ENCODE measurements at regions not wholly inside any gene's neighbourhood (a gene's known extent, or its start where the extent isn't known, plus 50 kb on each side); places are given as distances from the start of the nearest gene placed in this dataset.
A peak's percentile ranks its signal among the peaks of the same experiment; 100 is the strongest.
"Not testable (repeated sequence)": the region's sequence is repeated elsewhere in the genome, so short reads cannot be mapped to it uniquely, and the experiment has no call there.

GRCh38 chr5:85657328-85657727, 960.4 kb upstream of the COX7C start:
- H4K20me1 ChIP-seq (replicated peaks in 1 of 2; ENCODE audit: control insufficient read depth in 1 of 2, insufficient read depth in 2 of 2, low read length in 2 of 2); H2AFZ ChIP-seq (ENCODE audit: low read length); H3K23me2 ChIP-seq (ENCODE audit: low read depth, low read length); H2BK20ac ChIP-seq (ENCODE audit: low read length); H3K18ac ChIP-seq (ENCODE audit: extremely low read depth, low read length); H3K79me1 ChIP-seq (ENCODE audit: low read depth, low read length); H3K9ac ChIP-seq (replicated peaks in 1 of 4; ENCODE audit: extremely low read depth in 1 of 4, low read depth in 3 of 4, low read length in 3 of 4); H2BK12ac ChIP-seq (ENCODE audit: low read depth, low read length); H2BK15ac ChIP-seq (ENCODE audit: low read length); H2BK5ac ChIP-seq (ENCODE audit: low read depth, low read length); POLR2A ChIA-PET (ENCODE audit: partially characterized antibody); H2BK120ac ChIP-seq (replicated peaks; ENCODE audit: low read depth, low read length); DNase-seq (ENCODE audit: low read depth in 1 of 2, low spot score in 2 of 2); H3K4me3 ChIP-seq (ENCODE audit: extremely low read depth in 1 of 4, insufficient read depth in 2 of 4, low read depth in 3 of 4, low read length in 4 of 4); H3K27me3 ChIP-seq (replicated peaks in 1 of 4; ENCODE audit: control insufficient read depth in 3 of 4, extremely low read depth in 1 of 4, insufficient read depth in 3 of 4, low read length in 3 of 4); H3K79me2 ChIP-seq (ENCODE audit: control insufficient read depth in 1 of 2, insufficient read depth in 2 of 2, low read length in 2 of 2); H3K4ac ChIP-seq (replicated peaks; ENCODE audit: insufficient read length, low read depth, low read length); H3K23ac ChIP-seq (ENCODE audit: insufficient read length); H2AK5ac ChIP-seq (ENCODE audit: low read depth, low read length); H3K4me2 ChIP-seq (ENCODE audit: insufficient read depth in 1 of 2, low read depth in 2 of 2, low read length in 2 of 2); H3K36me3 ChIP-seq (ENCODE audit: control insufficient read depth in 2 of 4, insufficient read depth in 4 of 4, low read length in 3 of 4); H3K56ac ChIP-seq (replicated peaks; ENCODE audit: insufficient read length, low read depth, low read length); FAIRE-seq; H4K5ac ChIP-seq (ENCODE audit: insufficient read length, low read depth, low read length); H4K91ac ChIP-seq (replicated peaks; ENCODE audit: insufficient read length, low read length); CTCF ChIA-PET (ENCODE audit: partially characterized antibody); H3K9me3 ChIP-seq (ENCODE audit: insufficient read depth in 2 of 2, low read depth in 1 of 2, low read length in 1 of 2); H3K4me1 ChIP-seq (replicated peaks in 1 of 4; ENCODE audit: control insufficient read depth in 3 of 4, insufficient read depth in 4 of 4, low read length in 3 of 4); H3K14ac ChIP-seq (ENCODE audit: insufficient read length); H3K27ac ChIP-seq (ENCODE audit: low read depth, low read length); H4K8ac ChIP-seq (ENCODE audit: extremely low read depth, insufficient read depth, low read length): not testable (repeated sequence)
- WGBS, 2 experiments (ENCODE audit: extremely low coverage in 1 of 2, insufficient coverage in 1 of 2, insufficient read length in 1 of 2, insufficient replicate concordance in 2 of 2, low coverage in 1 of 2, low lambda C conversion rate in 2 of 2, missing lambda C conversion rate in 1 of 2) = 100% methylated on average over 1 of the region's 1 CpG; no CpG with 5 or more reads in 1 of the 2 experiments

- H2BK120ac ChIP-seq (replicated peaks; ENCODE audit: low read depth, low read length); H3K23me2 ChIP-seq (ENCODE audit: low read depth, low read length); H3K18ac ChIP-seq (ENCODE audit: extremely low read depth, low read length); H3K27me3 ChIP-seq (replicated peaks in 1 of 4; ENCODE audit: control insufficient read depth in 3 of 4, extremely low read depth in 1 of 4, insufficient read depth in 3 of 4, low read length in 3 of 4); H4K91ac ChIP-seq (replicated peaks; ENCODE audit: insufficient read length, low read length); H3K4me1 ChIP-seq (replicated peaks in 1 of 4; ENCODE audit: control insufficient read depth in 3 of 4, insufficient read depth in 4 of 4, low read length in 3 of 4); H3K56ac ChIP-seq (replicated peaks; ENCODE audit: insufficient read length, low read depth, low read length); H3K14ac ChIP-seq (ENCODE audit: insufficient read length); H4K5ac ChIP-seq (ENCODE audit: insufficient read length, low read depth, low read length); H2AK5ac ChIP-seq (ENCODE audit: low read depth, low read length); H3K9ac ChIP-seq (replicated peaks in 1 of 4; ENCODE audit: extremely low read depth in 1 of 4, low read depth in 3 of 4, low read length in 3 of 4); H3K36me3 ChIP-seq (ENCODE audit: control insufficient read depth in 2 of 4, insufficient read depth in 4 of 4, low read length in 3 of 4); H3K79me1 ChIP-seq (ENCODE audit: low read depth, low read length); H2BK15ac ChIP-seq (ENCODE audit: low read length); POLR2A ChIA-PET (ENCODE audit: partially characterized antibody); DNase-seq (ENCODE audit: low read depth in 1 of 2, low spot score in 2 of 2); H3K23ac ChIP-seq (ENCODE audit: insufficient read length); H2BK5ac ChIP-seq (ENCODE audit: low read depth, low read length); H3K9me3 ChIP-seq (ENCODE audit: insufficient read depth in 2 of 2, low read depth in 1 of 2, low read length in 1 of 2); H3K4me2 ChIP-seq (ENCODE audit: insufficient read depth in 1 of 2, low read depth in 2 of 2, low read length in 2 of 2); FAIRE-seq; H3K4ac ChIP-seq (replicated peaks; ENCODE audit: insufficient read length, low read depth, low read length); H4K8ac ChIP-seq (ENCODE audit: extremely low read depth, insufficient read depth, low read length); H3K27ac ChIP-seq (ENCODE audit: low read depth, low read length); H4K20me1 ChIP-seq (replicated peaks in 1 of 2; ENCODE audit: control insufficient read depth in 1 of 2, insufficient read depth in 2 of 2, low read length in 2 of 2); H2BK12ac ChIP-seq (ENCODE audit: low read depth, low read length); H3K4me3 ChIP-seq (ENCODE audit: extremely low read depth in 1 of 4, insufficient read depth in 2 of 4, low read depth in 3 of 4, low read length in 4 of 4); CTCF ChIA-PET (ENCODE audit: partially characterized antibody); H3K79me2 ChIP-seq (ENCODE audit: control insufficient read depth in 1 of 2, insufficient read depth in 2 of 2, low read length in 2 of 2); H2BK20ac ChIP-seq (ENCODE audit: low read length): not testable (repeated sequence)
- peak overlapping the region; percentile 87 for H2AFZ ChIP-seq (ENCODE audit: low read length)
- 92% methylated on average over 13 of the region's 29 CpGs; no CpG with 5 or more reads in 1 of the 2 experiments for WGBS, 2 experiments (ENCODE audit: extremely low coverage in 1 of 2, insufficient coverage in 1 of 2, insufficient read length in 1 of 2, insufficient replicate concordance in 2 of 2, low coverage in 1 of 2, low lambda C conversion rate in 2 of 2, missing lambda C conversion rate in 1 of 2)
Observed at GRCh38 chr5:85662969-85663707, 954.6 kb upstream of the COX7C start.

All from H1 (cell line).